Ishikawa (cell line): ENCODE measurements at regions not wholly inside any gene's neighbourhood (a gene's known extent, or its start where the extent isn't known, plus 50 kb on each side); places are given as distances from the start of the nearest gene placed in this dataset.

Experiments used
- EP300 ChIP-seq: IDR thresholded peaks from 2 replicates; pipeline ENCODE4 v1.6.1; 2012; ENCODE audit warnings: borderline replicate concordance
- TF ChIP-seq, protein P1 (sequence below): IDR thresholded peaks from 2 replicates; pipeline ENCODE4 v1.6.1; 2012; ENCODE audit warnings: low read depth, mild to moderate bottlenecking

DNA sequence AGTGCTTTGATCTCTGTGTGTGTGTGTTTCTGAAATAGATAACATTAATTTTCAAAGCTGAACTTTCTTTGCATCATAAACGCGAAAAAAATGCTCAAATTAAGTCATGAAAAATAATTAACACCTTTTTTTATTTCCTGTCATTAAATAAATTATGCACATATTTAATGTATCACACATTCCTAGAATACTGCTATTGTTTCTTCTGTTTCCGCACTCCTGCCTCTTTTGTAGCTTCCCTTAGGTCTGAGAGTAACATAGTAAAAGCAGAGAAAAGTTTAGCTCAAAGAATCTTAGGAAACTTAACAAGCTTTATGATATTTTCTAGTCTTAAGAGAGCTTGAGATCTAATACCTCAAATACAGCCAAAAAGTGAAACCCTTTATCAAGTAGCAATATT lies 504.2 kb downstream of the JRKL start:
- TF ChIP-seq EP300: no peak
- TF ChIP-seq, protein P1, sequence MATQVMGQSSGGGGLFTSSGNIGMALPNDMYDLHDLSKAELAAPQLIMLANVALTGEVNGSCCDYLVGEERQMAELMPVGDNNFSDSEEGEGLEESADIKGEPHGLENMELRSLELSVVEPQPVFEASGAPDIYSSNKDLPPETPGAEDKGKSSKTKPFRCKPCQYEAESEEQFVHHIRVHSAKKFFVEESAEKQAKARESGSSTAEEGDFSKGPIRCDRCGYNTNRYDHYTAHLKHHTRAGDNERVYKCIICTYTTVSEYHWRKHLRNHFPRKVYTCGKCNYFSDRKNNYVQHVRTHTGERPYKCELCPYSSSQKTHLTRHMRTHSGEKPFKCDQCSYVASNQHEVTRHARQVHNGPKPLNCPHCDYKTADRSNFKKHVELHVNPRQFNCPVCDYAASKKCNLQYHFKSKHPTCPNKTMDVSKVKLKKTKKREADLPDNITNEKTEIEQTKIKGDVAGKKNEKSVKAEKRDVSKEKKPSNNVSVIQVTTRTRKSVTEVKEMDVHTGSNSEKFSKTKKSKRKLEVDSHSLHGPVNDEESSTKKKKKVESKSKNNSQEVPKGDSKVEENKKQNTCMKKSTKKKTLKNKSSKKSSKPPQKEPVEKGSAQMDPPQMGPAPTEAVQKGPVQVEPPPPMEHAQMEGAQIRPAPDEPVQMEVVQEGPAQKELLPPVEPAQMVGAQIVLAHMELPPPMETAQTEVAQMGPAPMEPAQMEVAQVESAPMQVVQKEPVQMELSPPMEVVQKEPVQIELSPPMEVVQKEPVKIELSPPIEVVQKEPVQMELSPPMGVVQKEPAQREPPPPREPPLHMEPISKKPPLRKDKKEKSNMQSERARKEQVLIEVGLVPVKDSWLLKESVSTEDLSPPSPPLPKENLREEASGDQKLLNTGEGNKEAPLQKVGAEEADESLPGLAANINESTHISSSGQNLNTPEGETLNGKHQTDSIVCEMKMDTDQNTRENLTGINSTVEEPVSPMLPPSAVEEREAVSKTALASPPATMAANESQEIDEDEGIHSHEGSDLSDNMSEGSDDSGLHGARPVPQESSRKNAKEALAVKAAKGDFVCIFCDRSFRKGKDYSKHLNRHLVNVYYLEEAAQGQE: no peak
